ENCODE measurements at regions not wholly inside any gene's neighbourhood (a gene's known extent, or its start where the extent isn't known, plus 50 kb on each side); places are given as distances from the start of the nearest gene placed in this dataset.

GRCh38 chr22:47681411-47682165, 919.1 kb downstream of the TBC1D22A start:
- DNase-seq: no peak

GRCh38 chr22:47678636-47679287, 916.3 kb downstream of the TBC1D22A start:
- no peak for DNase-seq

DNA sequence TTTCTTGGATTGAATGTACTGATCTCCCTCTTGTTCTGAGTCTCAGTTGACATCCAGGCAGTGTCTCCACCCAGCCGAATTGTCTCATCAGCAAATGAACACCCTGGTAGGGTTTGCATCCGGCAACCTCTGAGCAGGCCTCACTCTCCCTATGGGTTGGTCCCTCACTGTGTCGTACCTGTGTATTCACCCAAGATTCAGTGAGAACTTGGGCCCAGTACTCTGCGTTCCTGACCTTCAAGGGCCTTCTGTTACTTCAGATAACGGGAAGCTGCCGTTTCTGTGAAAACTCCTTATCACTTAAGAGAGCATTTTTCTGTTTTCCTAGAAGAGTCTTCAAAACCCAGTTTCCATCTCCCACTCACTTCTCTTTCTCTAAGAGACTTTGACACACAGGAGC, 915.6 kb downstream of the TBC1D22A start:
- DNase-seq: no peak

DNA sequence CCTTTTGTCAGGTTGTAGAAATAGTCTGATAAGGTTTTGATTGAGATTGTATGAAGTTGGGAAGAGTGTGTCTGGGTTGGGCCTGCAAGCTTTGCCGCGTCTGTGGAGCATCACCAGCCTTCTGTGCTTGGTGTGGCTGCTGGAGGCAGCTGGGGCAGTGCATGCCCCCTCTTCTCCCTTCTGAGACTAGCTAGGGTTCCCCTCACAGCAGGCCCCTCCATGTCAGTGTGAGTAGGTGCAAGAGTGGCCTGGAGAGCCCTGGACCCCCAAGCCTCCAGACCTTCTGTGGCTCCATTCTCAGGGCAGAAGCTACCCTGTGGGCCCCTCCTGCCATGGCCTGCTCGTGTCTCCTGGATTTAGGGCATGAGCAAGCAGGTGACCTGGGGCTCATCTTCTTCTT, 914.2 kb downstream of the TBC1D22A start:
- DNase-seq: no peak

DNA sequence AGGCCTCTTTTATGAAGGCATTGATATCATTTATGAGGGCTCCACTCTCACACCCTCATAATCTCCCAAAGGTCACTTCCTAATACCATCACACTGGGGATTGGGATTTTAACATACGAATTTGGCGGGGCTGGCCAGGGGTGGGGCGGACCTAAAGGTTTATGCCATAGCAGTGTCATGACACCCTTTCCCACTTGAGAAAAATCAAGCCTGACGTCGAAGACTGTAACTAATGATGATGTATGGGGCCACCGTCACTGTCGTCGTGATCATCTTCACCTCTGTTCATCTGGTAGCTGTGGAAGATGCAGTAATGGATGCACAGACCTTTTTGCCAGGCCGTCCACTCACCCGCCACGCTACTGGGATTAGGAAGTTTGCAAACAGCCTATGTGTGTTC, 912.1 kb downstream of the TBC1D22A start:
- DNase-seq: no peak

DNA sequence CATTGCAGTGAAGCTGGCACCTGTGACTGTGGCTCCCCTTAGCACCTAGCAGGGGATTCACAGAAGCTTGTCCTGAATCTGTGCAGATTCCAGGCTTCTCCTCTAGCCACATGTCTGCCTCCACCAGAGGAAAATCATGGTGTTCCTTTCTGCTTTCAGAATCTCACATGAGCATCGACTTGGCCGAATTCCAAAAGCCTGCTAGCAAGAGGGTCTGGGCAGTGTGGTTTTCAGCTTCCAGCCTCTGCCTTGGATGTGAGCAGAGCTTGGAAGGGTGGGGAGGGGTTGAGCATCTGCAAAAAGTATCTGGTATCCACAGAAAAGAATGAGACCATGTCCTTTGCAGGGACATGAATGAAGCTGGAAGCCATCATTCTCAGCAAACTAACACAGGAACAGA, 911.1 kb downstream of the TBC1D22A start:
- no peak for DNase-seq

GRCh38 chr22:47672526-47672925, 910.1 kb downstream of the TBC1D22A start:
- no peak for DNase-seq

- no peak for DNase-seq
Measured at GRCh38 chr22:47665151-47665550, 902.7 kb downstream of the TBC1D22A start.

GRCh38 chr22:47663615-47664605, 901.5 kb downstream of the TBC1D22A start:
- DNase-seq: no peak

- DNase-seq: no peak
Measured at GRCh38 chr22:47659467-47660223, 897.2 kb downstream of the TBC1D22A start.

GRCh38 chr22:47658182-47658581, 895.7 kb downstream of the TBC1D22A start:
- no peak for DNase-seq

- no peak for DNase-seq
Measured at GRCh38 chr22:47657224-47657623, 894.8 kb downstream of the TBC1D22A start.

DNA sequence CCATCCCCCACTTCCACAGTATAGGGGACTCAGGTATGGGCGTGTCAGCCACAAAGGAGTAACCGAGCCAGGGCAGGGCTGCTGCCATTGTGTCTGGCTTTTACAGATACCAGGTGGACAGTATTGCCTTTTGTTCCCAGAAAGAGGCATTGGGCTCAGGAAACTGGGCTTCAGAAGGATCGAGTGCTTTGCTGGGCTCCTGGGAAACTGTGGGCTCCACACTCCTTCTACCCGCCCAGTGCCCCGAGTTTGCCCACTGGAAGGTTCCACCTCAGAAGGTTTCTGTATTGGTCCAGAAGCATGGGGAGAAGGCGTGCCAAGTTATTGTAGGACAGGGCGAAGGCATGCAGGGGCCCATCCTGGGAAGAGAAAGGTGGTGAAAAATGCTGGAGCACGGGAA, 894.4 kb downstream of the TBC1D22A start:
- DNase-seq: no peak

DNA sequence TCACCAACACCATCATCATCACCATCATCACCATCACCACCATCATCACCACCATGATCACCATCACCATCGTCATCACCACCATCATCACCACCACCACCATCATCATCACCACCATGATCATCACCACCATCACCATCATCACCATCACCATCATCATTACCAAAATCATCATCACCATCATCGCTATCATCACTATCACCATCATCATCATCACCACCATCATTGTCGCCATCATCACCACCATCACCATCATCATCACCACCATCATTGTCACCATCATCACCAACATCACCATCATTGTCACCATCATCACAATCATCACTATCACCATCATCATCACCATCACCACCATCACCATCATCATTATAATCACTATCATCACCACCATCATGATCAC, 893.5 kb downstream of the TBC1D22A start:
- no peak for DNase-seq

GRCh38 chr22:47654922-47655491, 892.6 kb downstream of the TBC1D22A start:
- no peak for DNase-seq

- DNase-seq: no peak
Measured at GRCh38 chr22:47653921-47654320, 891.5 kb downstream of the TBC1D22A start.

DNA sequence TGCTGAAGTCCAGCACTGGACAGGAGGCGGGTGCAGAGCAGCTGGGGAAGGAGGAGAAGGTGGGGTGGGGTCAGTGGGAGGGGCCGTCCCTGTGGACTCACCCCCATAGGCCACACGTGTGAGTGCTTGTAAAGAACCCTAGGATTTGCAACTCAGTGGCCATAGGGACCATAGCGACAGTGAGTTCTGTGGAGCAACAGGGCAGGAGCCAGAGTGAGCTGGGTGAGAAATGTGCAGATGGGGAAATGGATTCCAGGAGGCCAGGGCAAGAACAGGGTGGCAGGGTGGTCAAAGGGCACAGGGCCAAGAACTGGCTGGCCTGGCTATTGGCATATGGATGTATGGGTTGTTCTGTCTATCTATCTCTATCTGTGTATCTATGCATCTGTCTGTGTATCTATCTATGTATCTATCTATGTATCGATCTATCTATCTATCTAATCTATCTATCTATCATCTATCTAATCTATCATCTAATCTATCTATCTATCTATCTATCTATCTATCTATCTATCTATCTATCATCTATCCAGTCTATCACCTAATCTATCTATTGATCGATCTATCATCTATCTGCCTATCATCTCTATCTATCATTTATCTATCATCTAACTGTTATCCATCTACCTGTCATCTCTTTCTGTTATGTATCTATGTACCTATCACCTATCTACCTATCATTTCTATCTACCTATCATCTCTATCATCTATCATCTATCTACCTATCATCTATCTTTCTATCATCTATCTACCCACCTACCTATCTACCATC, 889.0 kb downstream of the TBC1D22A start:
- no peak for DNase-seq

GRCh38 chr22:47647720-47648119, 885.3 kb downstream of the TBC1D22A start:
- no peak for DNase-seq

GRCh38 chr22:47647181-47647580, 884.7 kb downstream of the TBC1D22A start:
- DNase-seq: no peak

DNA sequence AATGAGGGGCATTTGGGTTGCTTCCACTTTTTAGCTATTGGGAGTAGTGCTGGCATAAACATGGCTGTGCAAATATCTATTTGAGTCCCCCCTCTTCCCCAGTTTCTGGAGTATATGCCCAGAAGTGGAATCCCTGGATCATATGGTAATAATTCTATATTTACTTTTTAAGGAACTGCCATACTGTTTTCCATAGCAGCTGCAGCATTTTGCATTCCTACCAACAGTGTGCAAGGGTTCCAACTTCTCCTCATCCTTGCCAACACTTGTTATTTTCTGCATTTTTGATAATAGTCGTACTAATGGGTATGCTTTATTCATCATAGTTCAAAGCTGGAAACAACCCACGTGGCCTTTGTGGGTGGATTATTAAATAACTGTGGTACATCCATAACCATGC, 883.5 kb downstream of the TBC1D22A start:
- DNase-seq: no peak

DNA sequence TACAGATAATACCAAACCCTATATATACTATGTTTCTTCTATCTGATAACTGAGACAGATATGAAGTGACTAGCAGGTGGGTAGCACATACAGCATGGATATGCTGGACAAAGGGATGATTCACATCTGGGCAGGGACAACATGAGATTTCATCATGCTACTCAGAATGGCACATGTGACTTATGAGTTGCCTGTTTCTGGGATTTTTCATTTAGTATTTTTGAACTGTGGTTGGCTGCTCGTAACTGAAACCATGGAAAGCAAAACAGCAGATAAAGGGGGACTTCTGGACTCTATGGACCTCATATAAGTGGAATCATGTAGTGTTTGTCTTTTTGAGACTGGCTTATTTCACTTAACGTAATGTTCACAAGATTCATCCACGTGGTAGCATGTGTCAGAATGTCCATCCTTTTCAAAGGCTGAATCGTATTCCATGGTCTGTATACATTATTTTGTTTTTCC, 883.0 kb downstream of the TBC1D22A start:
- no peak for DNase-seq

All from stimulated activated CD4-positive, alpha-beta T cell treated with anti-CD3 and anti-CD28 coated beads, Interleukin-4, amount 100 ng/mL, for 24 hours (primary cell).